COLO668 (cell line): ENCODE measurements at regions not wholly inside any gene's neighbourhood (a gene's known extent, or its start where the extent isn't known, plus 50 kb on each side); places are given as distances from the start of the nearest gene placed in this dataset.

Source experiments
- DNase-seq: peaks from one replicate; lab custom pipeline; 2025; ENCODE audit not compliant: unreplicated experiment; lab: John Stamatoyannopoulos, UW

- no peak for DNase-seq
Measured at GRCh38 chr12:124418156-124418555, 123.3 kb downstream of the RFLNA start.

- no peak for DNase-seq
Measured at GRCh38 chr12:124416516-124417395, 121.9 kb downstream of the RFLNA start.

- DNase-seq: no peak
Measured at GRCh38 chr12:124415064-124415463, 120.2 kb downstream of the RFLNA start.

- DNase-seq: no peak
Measured at GRCh38 chr12:124413915-124414314, 119.0 kb downstream of the RFLNA start.

- no peak for DNase-seq
Measured at GRCh38 chr12:124413401-124413800, 118.5 kb downstream of the RFLNA start.

GRCh38 chr12:124412646-124413015 is 117.7 kb downstream of the RFLNA start:
- DNase-seq: no peak

- DNase-seq: peak; percentile 16
Measured at GRCh38 chr12:124411953-124412645, 117.2 kb downstream of the RFLNA start.

GRCh38 chr12:124411281-124411878 is 116.5 kb downstream of the RFLNA start:
- no peak for DNase-seq

GRCh38 chr12:124410354-124411175 is 115.7 kb downstream of the RFLNA start:
- peak; percentile 84 for DNase-seq

GRCh38 chr12:124408822-124409517 is 114.1 kb downstream of the RFLNA start:
- DNase-seq: peak; percentile 92

GRCh38 chr12:124407074-124407473 is 112.2 kb downstream of the RFLNA start:
- no peak for DNase-seq

- no peak for DNase-seq
Measured at GRCh38 chr12:124406043-124406442, 111.2 kb downstream of the RFLNA start.

- DNase-seq: no peak
Measured at GRCh38 chr12:124405592-124405991, 110.7 kb downstream of the RFLNA start.

- no peak for DNase-seq
Measured at GRCh38 chr12:124405151-124405550, 110.3 kb downstream of the RFLNA start.

GRCh38 chr12:124404162-124404784 is 109.4 kb downstream of the RFLNA start:
- DNase-seq: no peak

GRCh38 chr12:124403273-124403672 is 108.4 kb downstream of the RFLNA start:
- DNase-seq: no peak

- DNase-seq: no peak
Measured at GRCh38 chr12:124402248-124403066, 107.6 kb downstream of the RFLNA start.

- no peak for DNase-seq
Measured at GRCh38 chr12:124401704-124402221, 106.9 kb downstream of the RFLNA start.

GRCh38 chr12:124400124-124400523 is 105.2 kb downstream of the RFLNA start:
- DNase-seq: no peak
